ENCODE measurements at regions not wholly inside any gene's neighbourhood (a gene's known extent, or its start where the extent isn't known, plus 50 kb on each side); places are given as distances from the start of the nearest gene placed in this dataset.

- no peak for TF ChIP-seq DPF2 (IDR thresholded peaks at IDR 0.05)
- no peak for TF ChIP-seq CREB1 (IDR thresholded peaks at IDR 0.05; ENCODE audit: low read depth)
- Histone ChIP-seq H3K4me3 (peak overlapping the region; percentile 58; the same call in 1 of the 2 replicates), H3K4me1 (ENCODE audit: control insufficient read depth, insufficient read depth, low read length) (peaks cover 9% of the 10 kb centered on the region), H3K9ac (ENCODE audit: control insufficient read depth, insufficient read depth, low read length) (no peak overlapping the region), H3K27me3 (replicated peaks in 1 of 2; ENCODE audit: control insufficient read depth in 2 of 2, insufficient read depth in 2 of 2, low read length in 1 of 2) (no peaks in the 10 kb centered on the region), H2AFZ (ENCODE audit: control insufficient read depth, low read depth, low read length) (no peak overlapping the region), H3K79me2 (ENCODE audit: control insufficient read depth, insufficient read depth, low read length) (no peaks in the 10 kb centered on the region), H3K9me3 (replicated peaks; ENCODE audit: control insufficient read depth, insufficient read depth, low read length) (no peaks in the 10 kb centered on the region; the same call in 2 of the 3 replicates), H4K20me1 (ENCODE audit: control insufficient read depth, insufficient read depth) (no peaks in the 10 kb centered on the region; the same call in 1 of the 2 replicates), H3K4me2 (ENCODE audit: control insufficient read depth, insufficient read depth) (peak overlapping the region; percentile 81), H3K36me3 (ENCODE audit: control insufficient read depth in 2 of 2, insufficient read depth in 2 of 2, low read length in 1 of 2) (no peaks in the 10 kb centered on the region), H3K27ac (ENCODE audit: control insufficient read depth, insufficient read depth) (no peak overlapping the region)
- ATAC-seq (no peak), FAIRE-seq (no peak), DNase-seq (ENCODE audit: low read depth, low spot score) (no peak)
- in situ Hi-C loops (cut with MboI): no loop called here
- WGBS (ENCODE audit: insufficient coverage, insufficient replicate concordance, low lambda C conversion rate, missing lambda C conversion rate): 29% methylated on average over 22 of the region's 38 CpGs
- BruUV-seq (replicated peaks): no TSS peak
- intact Hi-C loops (cut with micrococcal nuclease; ENCODE audit: unreplicated experiment): loop anchor here (5.0 kb wide), 1 partner anchor 342 kb away; no protein-coding TSS in a partner anchor
- RAD21 ChIA-PET (ENCODE audit: unreplicated experiment): interaction anchor here (1.1 kb wide), 1 partner anchor 132 kb away, joined by 4 read pairs; no protein-coding TSS in a partner anchor
- CTCF ChIA-PET: no interaction called here
- SMC1A ChIA-PET (ENCODE audit: uncharacterized antibody, unreplicated experiment): no interaction called here
- POLR2A ChIA-PET: no interaction called here
These were observed 56.6 kb upstream of the BCOR start for GRCh38 chrX:40154250-40154852.

GRCh38 chrX:40153345-40154249, 55.8 kb upstream of the BCOR start:
- no peaks in the 10 kb centered on the region; the same call in 2 of the 3 replicates for H3K9me3 ChIP-seq (replicated peaks; ENCODE audit: control insufficient read depth, insufficient read depth, low read length)
- POLR2A ChIA-PET: no interaction called here
- SMC1A ChIA-PET (ENCODE audit: uncharacterized antibody, unreplicated experiment): interaction anchor here (1.7 kb wide), 1 partner anchor 43 kb away, joined by 3 read pairs; no protein-coding TSS in a partner anchor
- no peaks in the 10 kb centered on the region for H3K79me2 ChIP-seq (ENCODE audit: control insufficient read depth, insufficient read depth, low read length)
- in situ Hi-C loops (cut with MboI) (no loop called here), intact Hi-C loops (cut with micrococcal nuclease; ENCODE audit: unreplicated experiment) (loop anchor here (2.0 to 5.0 kb wide), 2 partner anchors 55 to 341 kb away; no protein-coding TSS in a partner anchor)
- 21% methylated on average over 36 of the region's 70 CpGs for WGBS (ENCODE audit: insufficient coverage, insufficient replicate concordance, low lambda C conversion rate, missing lambda C conversion rate)
- DNase-seq (ENCODE audit: low read depth, low spot score) (no peak), FAIRE-seq (no peak), ATAC-seq (peak; percentile 81)
- no peaks in the 10 kb centered on the region; the same call in 1 of the 2 replicates for H4K20me1 ChIP-seq (ENCODE audit: control insufficient read depth, insufficient read depth)
- H3K4me2 ChIP-seq (ENCODE audit: control insufficient read depth, insufficient read depth): peak overlapping the region; percentile 84
- H3K27ac ChIP-seq (ENCODE audit: control insufficient read depth, insufficient read depth): no peak overlapping the region
- no peaks in the 10 kb centered on the region for H3K36me3 ChIP-seq (ENCODE audit: control insufficient read depth in 2 of 2, insufficient read depth in 2 of 2, low read length in 1 of 2)
- BruUV-seq (replicated peaks): no TSS peak
- H3K27me3 ChIP-seq (replicated peaks in 1 of 2; ENCODE audit: control insufficient read depth in 2 of 2, insufficient read depth in 2 of 2, low read length in 1 of 2): no peaks in the 10 kb centered on the region
- RAD21 ChIA-PET (ENCODE audit: unreplicated experiment): interaction anchor here (0.7 to 1.4 kb wide), 3 partner anchors 54 to 340 kb away, joined by 3 to 8 read pairs (median 4); no protein-coding TSS in a partner anchor
- H3K4me1 ChIP-seq (ENCODE audit: control insufficient read depth, insufficient read depth, low read length): peaks cover 12% of the 10 kb centered on the region
- CTCF ChIA-PET: no interaction called here
- H2AFZ ChIP-seq (ENCODE audit: control insufficient read depth, low read depth, low read length): no peak overlapping the region
- H3K4me3 ChIP-seq: peak overlapping the region; percentile 39; the same call in 1 of the 2 replicates
- H3K9ac ChIP-seq (ENCODE audit: control insufficient read depth, insufficient read depth, low read length): peak overlapping the region; percentile 29
- TF ChIP-seq CBX5 (IDR thresholded peaks at IDR 0.05; ENCODE audit: low read depth): 0 out of 2 replicates have a peak, but pooled peaks have one; percentile 43
- TF ChIP-seq IKZF1 (conservative IDR thresholded peaks at IDR 0.05): peak; percentile 36
- TF ChIP-seq MXI1 (IDR thresholded peaks at IDR 0.05; ENCODE audit: low read depth, low read length): 0 out of 2 replicates have a peak, but pooled peaks have one; percentile 20
- TF ChIP-seq REST (IDR thresholded peaks at IDR 0.05; ENCODE audit: low read depth, low read length): no peak
- no peak for TF ChIP-seq E2F8 (IDR thresholded peaks at IDR 0.05; ENCODE audit: low read depth, partially characterized antibody)
